Aorta (tissue), 5 donors: ENCODE measurements at regions not wholly inside any gene's neighbourhood (a gene's known extent, or its start where the extent isn't known, plus 50 kb on each side); places are given as distances from the start of the nearest gene placed in this dataset.

Experiments
- ATAC-seq: fragments of 200-7000 bp; cut with Tn5 transposase; one replicate; pipeline ENCODE4 v1.9.1; 2022; ENCODE audit warnings: moderate library complexity; ENCODE audit not compliant: low FRiP score
- DNase-seq, 2 donors: peaks; one replicate each; pipeline ENCODE4 v3.0.0-alpha.2; 2020
- H3K27ac ChIP-seq, 2 donors: one replicate each; pipeline ENCODE4 v1.5.1; 2013; ENCODE audit warnings: low read length in 2 of 2, mild to moderate bottlenecking in 2 of 2, moderate library complexity in 2 of 2, control low read depth in 1 of 2, inconsistent platforms in 1 of 2, low read depth in 1 of 2
- H3K27me3 ChIP-seq, 2 donors: one replicate each; pipeline ENCODE4 v1.6.1; 2013; ENCODE audit warnings: control low read depth in 1 of 2, low read length in 1 of 2, mild to moderate bottlenecking in 1 of 2, moderate library complexity in 1 of 2; ENCODE audit not compliant: insufficient read depth in 2 of 2, control insufficient read depth in 1 of 2
- H3K36me3 ChIP-seq, 2 donors: one replicate each; pipeline ENCODE4 v1.6.1; 2013; ENCODE audit warnings: control low read depth in 1 of 2, low read length in 1 of 2, mild to moderate bottlenecking in 1 of 2; ENCODE audit not compliant: insufficient read depth in 2 of 2, control insufficient read depth in 1 of 2
- H3K4me1 ChIP-seq, 2 donors: one replicate each; pipeline ENCODE4 v1.6.1; 2013; ENCODE audit warnings: low read length in 2 of 2, control low read depth in 1 of 2, mild to moderate bottlenecking in 1 of 2, moderate library complexity in 1 of 2; ENCODE audit not compliant: insufficient read depth in 2 of 2, control insufficient read depth in 1 of 2
- H3K4me3 ChIP-seq, 2 donors: one replicate each; pipeline ENCODE4 v1.5.1; 2013; ENCODE audit warnings: low read length in 2 of 2, control low read depth in 1 of 2, mild to moderate bottlenecking in 1 of 2
- H3K9me3 ChIP-seq: one replicate; pipeline ENCODE4 v1.6.1; 2013; ENCODE audit warnings: mild to moderate bottlenecking, low read length; ENCODE audit not compliant: control insufficient read depth
- WGBS, 2 donors: extraction: QIAGEN DNeasy Blood & Tissue Kit; methylation state at CpG; one replicate each; pipeline ENCODE4 v1.1.7; 2013; 5-methylcytosine and 5-hydroxymethylcytosine counted together
- intact Hi-C, 2 donors: fragments of 100-400 bp; cut with DNase I; formaldehyde crosslinking; loops; one replicate each; pipeline versions ENCODE4 v1.14.2 to v1.15.0; 2022
- donor health status: healthy with polysubstance abuse.
- donor health status: Bipolar disorder and iron deficiency.
- donor health status: DM: no; HTN: no; CAD: no.
- donor health status: DM: no; HTN: no; CAD: no.
- donor health status: DM: yes; HTN: yes; CAD: no.

GRCh38 chr15:26394801-26395200, 378.1 kb downstream of the GABRB3 start:
- intact Hi-C loops: no loop called here
- DNase-seq: no peak
- ATAC-seq: no peak
- Histone ChIP-seq H3K4me1 (no peaks in the 10 kb centered on the region), H3K27ac (no peak overlapping the region), H3K4me3 (no peak overlapping the region), H3K27me3 (no peaks in the 10 kb centered on the region), H3K36me3 (no peaks in the 10 kb centered on the region), H3K9me3 (no peaks in the 10 kb centered on the region)
- WGBS, 2 donors: 29 to 49% methylated on average over 8 of the region's 8 CpGs

GRCh38 chr15:26392956-26393355, 379.9 kb downstream of the GABRB3 start:
- 84% methylated on average over 2 of the region's 2 CpGs for whole genome bisulfite sequencing, 2 donors

GRCh38 chr15:26391567-26392194, 381.2 kb downstream of the GABRB3 start:
- Histone ChIP-seq H3K36me3 (no peaks in the 10 kb centered on the region), H3K4me1 (no peaks in the 10 kb centered on the region), H3K4me3 (no peak overlapping the region), H3K27ac (no peak overlapping the region), H3K27me3 (no peaks in the 10 kb centered on the region), H3K9me3 (no peaks in the 10 kb centered on the region)
- no peak for DNase-seq
- intact Hi-C loops: no loop called here
- ATAC-seq: no peak
- WGBS, 2 donors: 52 to 53% methylated on average over 5 of the region's 5 CpGs

More at GRCh38 chr15:26392956-26393355, 379.9 kb downstream of the GABRB3 start:
- ATAC-seq (no peak), DNase-seq (no peak)
- Histone ChIP-seq H3K36me3 (no peaks in the 10 kb centered on the region), H3K27me3 (no peaks in the 10 kb centered on the region), H3K4me3 (no peak overlapping the region), H3K4me1 (no peaks in the 10 kb centered on the region), H3K27ac (no peak overlapping the region), H3K9me3 (no peaks in the 10 kb centered on the region)
- intact Hi-C loops: no loop called here

GRCh38 chr15:26382444-26383072, 390.3 kb downstream of the GABRB3 start:
- Histone ChIP-seq H3K4me3 (no peak overlapping the region), H3K9me3 (no peaks in the 10 kb centered on the region), H3K27ac (no peak overlapping the region), H3K4me1 (no peaks in the 10 kb centered on the region), H3K36me3 (no peaks in the 10 kb centered on the region), H3K27me3 (no peaks in the 10 kb centered on the region)
- ATAC-seq (no peak), DNase-seq (no peak)
- intact Hi-C loops: no loop called here
- 74 to 83% methylated on average over 8 of the region's 8 CpGs for WGBS, 2 donors

- H3K27me3 ChIP-seq: no peaks in the 10 kb centered on the region
- H3K9me3 ChIP-seq: peaks cover 7% of the 10 kb centered on the region
- DNase-seq (no peak), ATAC-seq (no peak)
- H3K4me3 ChIP-seq: no peak overlapping the region
- H3K4me1 ChIP-seq: no peaks in the 10 kb centered on the region
- H3K27ac ChIP-seq: no peak overlapping the region
- H3K36me3 ChIP-seq: no peaks in the 10 kb centered on the region
- intact Hi-C loops: no loop called here
- WGBS, 2 donors: 35 to 43% methylated on average over 2 of the region's 2 CpGs
Measured at GRCh38 chr15:26378304-26378703, 394.6 kb downstream of the GABRB3 start.

GRCh38 chr15:26376243-26376642, 396.6 kb downstream of the GABRB3 start:
- Histone ChIP-seq H3K36me3 (no peaks in the 10 kb centered on the region), H3K4me1 (no peaks in the 10 kb centered on the region), H3K27ac (no peak overlapping the region), H3K4me3 (no peak overlapping the region), H3K27me3 (no peaks in the 10 kb centered on the region), H3K9me3 (peaks cover 13% of the 10 kb centered on the region)
- WGBS, 2 donors: 48 to 52% methylated on average over 2 of the region's 2 CpGs
- ATAC-seq (no peak), DNase-seq (no peak)
- intact Hi-C loops: no loop called here

GRCh38 chr15:26374806-26375205, 398.1 kb downstream of the GABRB3 start:
- Histone ChIP-seq H3K4me3 (no peak overlapping the region), H3K36me3 (no peaks in the 10 kb centered on the region), H3K27ac (no peak overlapping the region), H3K9me3 (peaks cover 14% of the 10 kb centered on the region), H3K27me3 (no peaks in the 10 kb centered on the region), H3K4me1 (no peaks in the 10 kb centered on the region)
- DNase-seq: no peak
- intact Hi-C loops: no loop called here
- 80 to 90% methylated on average over 1 of the region's 1 CpG for WGBS, 2 donors
- ATAC-seq: no peak

- Histone ChIP-seq H3K4me3 (no peak overlapping the region), H3K36me3 (no peaks in the 10 kb centered on the region), H3K4me1 (no peaks in the 10 kb centered on the region), H3K27me3 (no peaks in the 10 kb centered on the region), H3K9me3 (peaks cover 14% of the 10 kb centered on the region), H3K27ac (no peak overlapping the region)
- WGBS, 2 donors: 24 to 37% methylated on average over 6 of the region's 6 CpGs
- intact Hi-C loops: no loop called here
- ATAC-seq: no peak
- DNase-seq: no peak
Measured at GRCh38 chr15:26372706-26373105, 400.2 kb downstream of the GABRB3 start.

- Histone ChIP-seq H3K27ac (no peak overlapping the region), H3K36me3 (no peaks in the 10 kb centered on the region), H3K9me3 (peaks cover 1% of the 10 kb centered on the region), H3K27me3 (no peaks in the 10 kb centered on the region), H3K4me1 (no peaks in the 10 kb centered on the region), H3K4me3 (no peak overlapping the region)
- intact Hi-C loops: no loop called here
- ATAC-seq (no peak), DNase-seq (no peak)
- 76 to 81% methylated on average over 4 of the region's 4 CpGs for WGBS, 2 donors
Measured at GRCh38 chr15:26365077-26365476, 407.8 kb downstream of the GABRB3 start.
